ENCODE measurements at regions not wholly inside any gene's neighbourhood (a gene's known extent, or its start where the extent isn't known, plus 50 kb on each side); places are given as distances from the start of the nearest gene placed in this dataset.
A peak's percentile ranks its signal among the peaks of the same experiment; 100 is the strongest.
"Not testable (repeated sequence)": the region's sequence is repeated elsewhere in the genome, so short reads cannot be mapped to it uniquely, and the experiment has no call there.

DNA sequence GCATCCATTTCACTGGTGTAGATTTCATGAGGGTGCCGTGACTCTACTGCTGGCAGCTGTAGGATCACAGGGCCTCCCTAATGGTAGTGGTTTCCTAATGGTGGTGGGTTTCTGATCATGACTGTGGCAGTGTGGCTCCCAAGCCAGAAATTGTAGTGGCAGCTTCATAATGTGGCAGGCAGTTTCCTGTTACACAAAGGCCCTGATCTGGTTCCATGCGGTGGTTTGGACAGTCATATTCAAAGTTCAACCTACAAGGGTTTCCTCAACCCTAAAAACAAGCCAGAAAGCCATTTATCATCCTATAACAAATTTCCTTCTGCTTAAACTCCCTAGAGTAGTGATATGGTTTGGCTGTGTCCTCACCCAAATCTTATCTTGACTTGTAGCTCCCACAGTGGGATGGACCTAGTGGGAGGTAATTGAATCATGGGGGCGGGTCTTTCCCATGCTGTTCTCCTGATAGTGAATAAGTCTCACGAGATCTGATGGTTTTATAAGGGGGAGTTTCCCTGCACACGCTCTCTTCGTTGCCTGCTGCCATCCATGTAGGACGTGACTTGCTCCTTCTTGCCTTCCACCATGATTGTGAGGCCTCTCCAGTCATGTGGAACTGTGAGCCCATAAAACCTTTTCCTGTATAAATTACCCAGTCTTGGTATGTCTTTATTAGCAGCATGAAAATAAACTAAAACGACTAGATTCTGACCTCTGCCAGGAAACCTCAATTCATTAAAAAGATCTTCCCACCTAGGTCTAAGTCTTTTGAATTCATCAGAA, 257.1 kb downstream of the EFCAB11 start:
- peak; percentile 30 for DNase-seq

DNA sequence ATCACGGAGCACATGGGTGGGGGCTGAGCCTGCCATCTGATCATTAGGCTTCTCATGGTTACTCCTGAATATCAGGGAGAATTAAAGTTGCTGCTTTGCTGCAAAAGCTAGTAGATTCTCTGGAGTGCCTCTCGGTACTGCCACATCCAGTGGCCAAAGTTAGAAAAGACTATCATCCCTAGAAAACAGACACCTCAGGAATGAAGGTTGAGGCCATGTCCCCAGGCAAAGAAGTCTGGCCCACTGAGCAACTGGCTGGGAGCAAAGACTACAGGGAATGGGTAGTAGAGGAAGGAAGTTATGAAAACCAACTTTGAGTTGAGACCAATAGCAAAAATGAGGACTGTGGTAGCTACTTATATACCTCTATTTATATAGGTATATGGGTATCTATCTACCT, 258.7 kb downstream of the EFCAB11 start:
- peak; percentile 16 for DNase-seq

- peak; percentile 10 for DNase-seq
Observed at GRCh38 chr14:89690139-89690538, 264.4 kb downstream of the EFCAB11 start.

GRCh38 chr14:89689711-89690110, 264.8 kb downstream of the EFCAB11 start:
- peak; percentile 7 for DNase-seq

GRCh38 chr14:89688507-89689211, 265.9 kb downstream of the EFCAB11 start:
- DNase-seq, result no peak

- DNase-seq, result not testable (repeated sequence)
Observed at GRCh38 chr14:89687129-89687528, 267.4 kb downstream of the EFCAB11 start.

GRCh38 chr14:89684139-89684538, 267.1 kb upstream of the FOXN3 start:
- DNase-seq, result no peak

DNA sequence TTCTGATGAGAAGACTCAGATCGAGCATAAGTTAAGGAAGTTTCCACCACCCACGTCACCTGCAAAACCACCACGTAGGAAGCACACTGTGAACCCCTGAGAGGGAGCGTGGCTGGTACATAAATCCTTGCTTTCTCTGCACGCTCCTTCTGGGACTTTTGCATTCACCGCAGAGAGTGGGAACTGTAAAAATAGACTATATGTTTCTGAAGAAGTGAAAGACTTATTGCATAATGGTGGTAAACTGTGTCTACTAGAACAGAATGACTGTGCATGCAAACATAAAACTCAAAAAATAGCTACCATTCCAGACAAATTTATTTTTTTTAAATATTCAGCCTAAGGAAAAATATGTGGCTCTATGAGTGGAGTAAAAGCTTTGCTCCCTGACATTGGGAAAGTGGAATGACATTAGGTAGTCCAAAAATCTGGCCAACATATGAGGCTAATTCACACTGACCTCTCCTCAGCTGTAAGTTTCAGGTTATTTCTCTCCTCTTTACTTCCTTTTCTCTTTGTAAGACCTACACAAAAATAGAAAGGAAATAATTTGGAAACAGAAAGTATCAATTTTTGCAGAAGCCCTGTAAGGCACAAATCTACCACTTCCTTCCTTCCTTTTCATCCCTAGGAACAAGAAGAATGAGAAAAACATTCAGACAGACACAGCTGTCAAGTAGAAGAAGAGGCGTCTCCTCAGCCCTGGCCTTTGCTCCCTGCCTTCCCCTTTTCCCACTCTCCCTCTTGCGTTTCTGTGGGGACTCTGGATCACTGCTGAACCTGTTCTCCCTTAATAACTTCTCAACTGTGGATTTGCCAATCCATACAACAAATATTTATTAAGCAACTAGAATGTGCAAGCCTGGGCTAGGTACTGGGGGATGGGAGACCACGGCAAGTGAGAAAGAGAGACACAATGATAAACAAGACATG, 264.3 kb upstream of the FOXN3 start:
- peak; percentile 79 for DNase-seq

- DNase-seq, result no peak
Observed at GRCh38 chr14:89680156-89680555, 263.1 kb upstream of the FOXN3 start.

DNA sequence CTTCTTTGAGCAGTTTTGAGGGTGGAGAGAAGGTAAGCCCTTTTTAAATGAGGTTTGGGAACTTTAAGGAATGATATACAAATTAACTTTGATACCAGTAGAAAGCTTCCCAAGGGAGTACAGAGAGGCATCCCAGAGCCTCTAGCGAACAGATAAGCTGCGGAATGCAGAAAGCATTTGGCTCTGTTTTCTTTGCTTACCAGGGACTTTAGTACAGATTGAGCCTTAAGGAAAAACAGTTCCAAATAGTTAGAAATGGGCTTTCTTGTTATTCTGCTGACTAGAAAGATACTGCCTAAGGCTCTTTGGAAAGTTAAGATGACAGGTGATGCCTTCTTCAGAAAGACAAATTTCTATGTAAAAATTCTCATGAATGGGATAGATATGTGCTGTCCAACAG, 261.7 kb upstream of the FOXN3 start:
- DNase-seq, result no peak

GRCh38 chr14:89675590-89675989, 258.6 kb upstream of the FOXN3 start:
- no peak for DNase-seq

DNA sequence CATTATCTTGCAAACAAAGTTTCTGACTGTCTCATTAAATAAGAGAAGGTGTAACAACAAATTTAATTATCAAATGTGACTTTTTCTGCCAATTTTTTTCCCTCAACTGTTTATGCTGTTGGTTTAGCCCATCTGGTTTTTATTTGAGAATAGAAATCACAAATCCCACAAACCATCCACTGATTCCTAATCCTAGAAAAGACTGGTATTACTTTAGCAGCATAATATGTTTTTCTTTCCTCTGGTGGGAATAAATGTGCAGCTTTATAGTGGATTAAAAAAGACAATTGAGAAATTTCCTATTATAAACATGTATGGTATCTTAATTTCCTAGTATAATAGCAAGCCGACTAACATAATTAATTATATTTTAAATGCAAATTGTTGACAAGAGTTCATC, 257.9 kb upstream of the FOXN3 start:
- DNase-seq, result no peak

DNA sequence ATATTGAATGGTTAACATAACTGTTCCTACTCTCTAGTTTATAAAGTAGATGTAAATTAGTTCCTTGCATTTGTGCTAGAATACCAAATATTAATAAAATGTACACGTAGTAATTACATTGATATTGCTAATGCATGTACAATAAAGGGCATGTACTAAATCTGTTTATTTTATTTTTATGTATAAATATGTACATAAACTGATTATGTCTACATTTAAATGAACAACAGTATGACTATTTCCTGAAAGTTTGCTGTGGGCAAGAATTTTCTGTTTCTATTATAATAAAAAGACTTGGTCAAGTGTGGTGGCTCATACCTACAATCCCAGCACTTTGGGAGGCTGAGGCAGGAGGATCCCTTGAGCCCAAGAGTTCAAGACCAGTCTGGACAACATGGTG, 257.2 kb upstream of the FOXN3 start:
- DNase-seq, result no peak

GRCh38 chr14:89673512-89674225, 256.6 kb upstream of the FOXN3 start:
- DNase-seq, result no peak

GRCh38 chr14:89672636-89673511, 255.8 kb upstream of the FOXN3 start:
- no peak for DNase-seq

DNA sequence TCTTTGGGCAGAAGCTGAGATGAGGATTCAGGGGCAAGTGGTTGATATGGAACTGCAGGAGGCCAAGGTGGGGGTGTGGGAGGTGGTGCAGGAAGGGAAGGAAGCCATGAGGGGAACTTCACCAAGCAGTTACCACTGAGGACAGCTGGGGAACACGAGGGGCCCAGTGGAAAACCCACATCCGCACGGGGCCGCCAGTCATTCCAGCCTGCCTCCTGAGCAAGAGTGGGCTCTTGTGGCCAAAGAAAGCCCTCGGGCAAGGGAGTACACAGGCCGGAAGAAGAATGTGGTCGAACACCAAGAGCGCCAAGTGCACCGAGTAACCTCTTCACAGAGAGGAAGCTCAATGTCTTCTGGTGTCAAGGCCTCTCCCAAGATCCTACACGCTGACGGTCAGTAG, 252.2 kb upstream of the FOXN3 start:
- peak; percentile 55 for DNase-seq

DNA sequence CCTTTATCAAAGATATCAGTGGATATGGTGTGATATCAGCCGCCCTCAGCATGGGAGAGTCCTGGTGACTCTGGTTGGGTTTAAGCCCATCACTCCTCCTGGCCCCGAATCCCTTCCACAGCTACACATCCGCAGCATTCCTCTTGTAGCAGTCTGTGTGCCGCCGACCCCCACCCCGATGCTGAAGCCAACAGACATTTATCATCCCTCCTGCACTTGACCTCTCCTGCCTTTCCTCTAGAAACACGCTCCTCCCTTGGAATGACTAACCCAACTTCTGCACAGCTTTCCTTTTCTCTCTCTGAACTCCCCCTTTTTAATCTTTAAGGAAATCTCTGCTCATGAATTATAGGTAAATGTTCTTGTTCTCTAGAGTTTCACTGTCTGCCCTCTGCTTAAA, 250.9 kb upstream of the FOXN3 start:
- no peak for DNase-seq

DNA sequence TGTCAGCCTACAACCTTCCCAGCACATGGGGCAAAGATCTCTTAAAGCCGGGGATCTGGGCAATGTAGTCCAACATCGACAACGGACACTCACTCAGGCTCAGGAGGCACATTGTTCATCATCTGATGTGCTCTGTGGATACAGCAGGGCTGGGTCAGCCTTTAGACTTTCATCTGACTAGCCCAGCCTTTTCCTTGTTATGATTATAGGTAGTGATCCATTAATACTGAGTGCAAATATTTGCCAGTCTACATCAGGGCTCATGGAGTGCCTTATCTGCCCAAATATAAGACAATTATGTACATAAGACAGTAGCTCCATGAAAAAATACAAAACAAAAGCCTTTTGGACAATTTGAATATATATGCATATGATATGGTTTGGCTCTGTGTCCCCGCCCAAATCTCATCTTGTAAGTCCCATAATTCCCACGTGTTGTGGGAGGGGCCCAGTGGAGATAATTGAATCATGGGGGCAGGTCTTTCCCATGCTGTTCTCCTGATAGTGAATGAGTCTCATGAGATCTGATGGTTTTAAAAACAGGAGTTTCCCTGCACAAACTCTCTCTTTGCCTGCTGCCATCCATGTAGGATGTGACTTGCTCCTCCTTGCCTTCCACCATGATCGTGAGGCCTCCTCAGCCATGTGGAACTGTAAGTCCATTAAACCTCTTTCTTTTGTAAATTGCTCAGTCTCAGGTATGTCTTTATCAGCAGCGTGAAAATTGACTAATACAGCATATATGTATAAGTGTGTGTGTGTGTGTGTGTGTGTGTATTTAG, 248.5 kb upstream of the FOXN3 start:
- DNase-seq, result not testable (repeated sequence)

DNA sequence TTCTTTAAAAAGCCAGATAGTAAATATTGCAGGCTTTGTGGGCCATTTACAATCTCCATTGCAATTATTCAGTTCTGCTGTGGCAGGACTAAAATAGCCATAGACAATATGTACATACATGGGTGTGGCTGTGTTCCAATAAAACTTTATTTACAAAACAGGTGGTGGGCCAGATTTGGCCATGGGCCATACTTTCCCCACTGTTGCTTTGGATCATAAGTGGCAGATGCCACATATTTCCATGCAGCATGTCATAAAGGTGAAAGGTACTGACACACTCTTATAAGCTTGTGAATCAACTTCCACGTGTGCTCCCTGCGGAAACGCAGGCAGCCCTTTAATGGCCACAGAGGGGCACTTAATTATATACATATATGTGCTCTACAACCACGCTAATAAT, 244.4 kb upstream of the FOXN3 start:
- no peak for DNase-seq

- DNase-seq, result not testable (repeated sequence)
Observed at GRCh38 chr14:89660625-89661233, 243.7 kb upstream of the FOXN3 start.

Data from stimulated activated CD8-positive, alpha-beta memory T cell treated with anti-CD3 and anti-CD28 coated beads, Interleukin-4, amount 100 ng/mL, for 48 hours (primary cell).